Fibroblast of lung (primary cell): ENCODE measurements at regions not wholly inside any gene's neighbourhood (a gene's known extent, or its start where the extent isn't known, plus 50 kb on each side); places are given as distances from the start of the nearest gene placed in this dataset.

Experiments
- CTCF ChIP-seq, 2 donors: IDR thresholded peaks in 1 of 2; conservative IDR thresholded peaks in 1 of 2; 1 replicate in 1 of 2; 2 replicates in 1 of 2; pipeline ENCODE4 v1.5.1; 2011 to 2012; ENCODE audit warnings: low read length in 2 of 2, control low read depth in 1 of 2, inconsistent platforms in 1 of 2, low read depth in 1 of 2, mild to moderate bottlenecking in 1 of 2
- EZH2 ChIP-seq: IDR thresholded peaks from 2 replicates; pipeline ENCODE4 v1.5.1; 2012; ENCODE audit warnings: low read length, control low read depth, mild to moderate bottlenecking; ENCODE audit errors: missing control alignments

DNA sequence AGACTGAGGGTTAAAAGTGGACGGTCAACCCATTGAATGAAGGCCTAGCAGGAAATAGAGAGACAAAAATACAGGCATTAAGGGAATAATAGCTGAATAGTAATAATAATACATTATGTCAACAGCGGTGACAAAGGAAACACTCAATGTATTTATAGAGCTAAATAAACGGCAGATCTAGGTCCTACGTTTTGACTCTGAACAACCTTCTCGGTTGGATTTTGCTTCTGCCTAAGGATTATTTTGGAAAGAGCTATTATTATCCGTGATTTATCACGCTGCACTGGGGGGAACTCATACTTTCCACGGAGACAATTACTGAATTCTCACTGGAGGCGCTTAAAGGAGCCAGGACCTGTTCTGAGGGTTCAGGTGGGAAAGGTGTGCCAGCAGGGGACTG is 118.2 kb upstream of the KIRREL3 start:
- TF ChIP-seq EZH2: no peak
- no peak for TF ChIP-seq CTCF (conservative IDR thresholded peaks at IDR 0.05 in 1 of 2, IDR thresholded peaks at IDR 0.05 in 1 of 2; ENCODE audit: low read depth in 1 of 2, low read length in 2 of 2)
